Embryonic facial prominence (tissue), 1 donor: ENCODE measurements at regions not wholly inside any gene's neighbourhood (a gene's known extent, or its start where the extent isn't known, plus 50 kb on each side); places are given as distances from the start of the nearest gene placed in this dataset.

ENCODE experiments used
- DNase-seq: peaks from one replicate; pipeline ENCODE4 v3.0.0-alpha.2; 2016; ENCODE audit errors: extremely low spot score

DNA sequence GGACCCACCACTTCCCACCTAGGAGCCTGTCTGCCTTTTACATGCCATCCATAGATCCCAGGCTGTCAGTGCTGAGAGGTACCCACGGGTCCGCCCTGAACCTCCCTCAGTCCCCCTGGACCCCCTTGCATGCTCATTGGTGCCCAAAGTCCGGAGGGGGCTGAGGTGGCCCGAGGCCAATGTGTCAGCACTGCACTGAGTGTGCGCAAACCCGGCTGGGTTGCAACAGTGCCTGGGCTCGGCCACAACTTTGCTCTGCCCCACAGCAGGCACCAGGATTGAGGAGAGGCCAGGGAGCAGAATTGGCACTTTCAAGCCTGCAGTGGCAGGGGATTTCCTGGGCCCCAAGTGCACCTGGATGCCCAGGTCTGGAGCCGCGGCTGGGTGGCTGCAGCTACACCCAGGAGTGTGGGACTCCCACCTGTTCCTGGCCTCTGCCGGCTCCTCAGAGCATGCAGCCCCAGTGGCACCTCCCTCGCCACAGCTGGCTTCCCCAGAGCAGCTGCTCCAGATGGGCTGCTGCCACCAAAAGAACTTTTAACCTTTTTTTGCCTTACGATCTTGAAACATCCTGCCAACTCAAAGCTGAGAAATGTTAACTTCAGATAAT is 837.0 kb downstream of the SLITRK6 start:
- DNase-seq, result no peak

DNA sequence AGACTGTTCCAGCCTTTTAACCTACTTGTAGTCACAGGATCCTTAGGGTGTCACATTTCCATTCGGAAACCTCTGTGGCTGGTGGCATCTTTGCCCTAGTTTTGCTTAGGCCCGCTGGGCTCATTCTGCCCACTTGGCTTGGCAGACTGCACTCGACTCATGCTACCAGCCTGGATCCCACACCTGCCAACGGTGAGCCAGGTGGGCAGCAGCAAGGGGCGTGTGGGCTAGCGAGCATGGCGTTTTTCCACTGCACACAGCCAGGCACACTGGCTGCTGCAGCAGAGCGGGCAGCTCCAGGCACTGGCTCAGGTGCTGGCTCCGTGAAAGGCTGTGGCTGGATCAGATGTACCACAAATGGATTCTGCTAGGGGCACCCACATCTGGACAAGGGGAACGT is 838.2 kb downstream of the SLITRK6 start:
- no peak for DNase-seq

DNA sequence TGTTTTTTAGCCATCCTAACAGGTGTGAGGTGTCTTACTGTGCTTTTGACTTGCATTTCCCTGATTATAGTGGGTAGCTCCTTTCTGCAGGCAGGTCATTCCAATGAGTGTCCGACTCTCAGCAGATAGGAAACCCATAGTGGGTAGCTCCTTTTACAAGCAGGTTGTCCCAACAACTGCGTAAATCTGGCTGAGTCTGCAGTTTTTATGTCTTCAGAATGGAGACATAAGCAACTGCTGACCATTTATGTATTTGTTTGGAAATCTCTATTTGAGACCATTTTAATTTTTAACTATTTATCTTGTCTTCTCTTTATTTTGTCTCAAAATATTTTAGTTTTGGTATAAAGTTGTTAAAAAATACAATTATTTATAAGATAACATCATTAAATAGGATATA is 839.4 kb downstream of the SLITRK6 start:
- no peak for DNase-seq

DNA sequence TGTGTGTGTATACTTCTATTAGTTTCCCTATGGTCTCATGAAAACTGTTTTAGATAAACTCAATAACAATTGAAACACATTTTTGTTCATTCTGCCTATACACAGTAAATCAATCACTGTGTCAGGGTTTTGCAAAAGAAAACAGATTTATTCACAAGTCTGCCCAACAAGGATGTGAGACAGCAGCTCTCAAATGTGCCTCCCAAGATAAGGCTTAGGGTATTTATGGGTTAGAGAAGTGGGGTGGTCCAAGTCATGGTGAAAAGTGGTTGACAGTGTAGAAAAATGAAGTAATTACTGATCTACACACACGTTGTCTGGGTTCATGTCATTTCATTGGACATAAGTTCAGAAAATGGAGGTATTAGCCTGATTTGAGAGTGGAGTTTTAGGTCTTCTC is 844.6 kb downstream of the SLITRK6 start:
- DNase-seq, result no peak

DNA sequence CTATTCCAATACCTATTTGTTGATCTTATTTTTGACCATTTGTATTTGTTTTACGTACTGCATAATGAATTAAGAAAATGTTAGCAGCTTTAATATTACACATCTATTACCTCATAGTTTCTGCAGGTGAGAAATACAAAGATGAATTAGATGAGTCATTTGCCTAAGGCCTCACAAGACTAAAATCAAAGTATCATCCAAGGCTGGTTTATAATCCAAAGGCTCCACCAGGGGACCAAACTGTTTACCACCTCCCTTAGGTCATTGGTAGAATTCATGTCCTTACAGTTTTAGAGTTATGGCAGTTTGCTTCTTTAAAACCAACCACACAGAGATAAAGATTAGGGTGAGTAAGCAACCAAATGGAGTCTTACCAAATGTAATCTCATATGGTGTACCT is 848.1 kb downstream of the SLITRK6 start:
- DNase-seq, result no peak

DNA sequence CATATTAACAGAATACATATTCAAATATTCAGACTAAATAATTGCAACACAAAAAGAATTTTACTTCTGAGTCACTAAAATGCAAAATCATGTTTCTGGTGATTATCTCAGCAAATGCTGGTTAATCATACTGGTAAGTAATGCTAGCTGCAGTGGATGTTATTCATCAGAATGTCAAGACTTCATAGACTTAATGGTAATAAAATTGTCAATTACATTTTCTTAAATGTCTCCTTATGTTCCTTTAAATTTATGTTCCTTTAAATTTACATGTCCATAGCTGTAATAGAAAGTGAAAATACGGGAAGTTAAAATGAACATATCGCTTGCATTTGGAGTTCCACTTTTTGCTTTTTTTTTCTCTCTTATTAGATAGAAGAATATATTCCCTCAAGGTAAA is 853.0 kb downstream of the SLITRK6 start:
- DNase-seq, result no peak

DNA sequence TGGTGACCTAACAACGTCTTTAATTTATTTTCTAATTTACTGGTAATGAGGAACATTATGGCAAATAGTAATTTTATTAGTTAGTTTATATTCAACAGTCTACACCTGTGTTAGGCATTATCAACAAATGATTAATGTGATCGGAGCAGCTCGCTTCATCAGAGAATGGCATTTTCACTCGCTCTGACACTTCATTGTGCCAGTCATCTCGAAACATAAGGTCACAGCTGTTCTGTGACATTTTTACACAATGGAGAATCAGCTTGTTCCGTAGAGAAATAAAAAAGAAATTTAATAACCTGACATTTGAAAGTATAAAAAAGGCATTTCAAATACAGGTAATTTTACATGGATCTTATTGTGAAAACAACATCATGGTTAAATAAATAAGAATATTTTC is 858.4 kb downstream of the SLITRK6 start:
- no peak for DNase-seq

DNA sequence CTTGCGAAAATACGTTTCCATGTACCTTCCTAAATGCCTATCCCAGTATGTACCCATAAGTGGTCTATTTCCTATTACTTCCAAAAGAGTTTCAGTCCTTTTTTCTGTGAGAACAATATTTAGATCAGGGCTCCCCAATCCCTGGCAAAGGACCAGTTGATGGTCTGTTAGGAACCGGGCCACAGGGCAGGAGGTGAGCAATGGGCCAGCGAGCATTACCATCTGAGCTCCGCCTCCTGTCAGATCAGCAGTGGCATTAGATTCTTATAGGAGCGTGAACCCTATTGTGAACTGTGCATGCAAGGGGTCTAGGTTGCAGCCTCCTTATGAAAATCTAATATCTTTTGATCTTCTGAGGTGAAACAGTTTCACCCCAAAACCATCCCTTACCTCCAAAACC is 859.1 kb downstream of the SLITRK6 start:
- no peak for DNase-seq

DNA sequence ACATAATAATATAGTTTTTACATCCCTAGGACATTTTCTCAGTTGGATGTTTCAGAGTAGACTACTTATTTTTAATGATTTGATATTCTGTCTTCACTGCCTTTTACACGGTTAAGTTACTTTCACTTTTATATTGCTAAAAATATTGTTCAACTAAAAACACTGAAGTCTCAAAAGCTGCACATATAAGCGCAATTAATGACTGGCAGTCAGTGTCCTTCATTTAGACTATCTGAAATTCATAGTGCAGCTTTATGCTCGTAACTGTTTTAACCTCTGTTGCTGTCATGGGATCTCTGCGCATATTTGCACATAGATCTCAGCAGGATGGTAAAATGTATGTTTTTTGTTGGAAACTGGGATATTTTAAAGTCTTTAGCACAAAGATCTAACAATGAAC is 864.3 kb downstream of the SLITRK6 start:
- no peak for DNase-seq

DNA sequence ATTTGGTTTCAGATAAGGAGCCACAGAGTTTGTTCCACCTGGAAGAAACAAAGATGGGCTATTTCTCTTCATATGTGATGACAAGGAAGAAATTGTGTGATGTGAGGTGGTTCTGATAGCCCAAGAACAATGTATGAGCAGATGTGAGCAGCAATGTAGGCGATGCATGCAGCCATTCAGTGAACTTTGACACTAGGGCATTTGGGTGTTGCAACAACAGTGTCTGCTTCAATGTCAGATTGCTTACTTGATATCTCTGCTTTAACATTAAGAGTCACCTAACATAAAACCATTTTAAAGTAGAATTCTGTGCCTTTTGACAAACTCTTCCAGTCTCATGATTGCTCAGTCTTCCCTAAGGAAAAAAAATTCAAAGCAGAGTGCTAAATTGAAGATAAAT is 865.4 kb downstream of the SLITRK6 start:
- no peak for DNase-seq

DNA sequence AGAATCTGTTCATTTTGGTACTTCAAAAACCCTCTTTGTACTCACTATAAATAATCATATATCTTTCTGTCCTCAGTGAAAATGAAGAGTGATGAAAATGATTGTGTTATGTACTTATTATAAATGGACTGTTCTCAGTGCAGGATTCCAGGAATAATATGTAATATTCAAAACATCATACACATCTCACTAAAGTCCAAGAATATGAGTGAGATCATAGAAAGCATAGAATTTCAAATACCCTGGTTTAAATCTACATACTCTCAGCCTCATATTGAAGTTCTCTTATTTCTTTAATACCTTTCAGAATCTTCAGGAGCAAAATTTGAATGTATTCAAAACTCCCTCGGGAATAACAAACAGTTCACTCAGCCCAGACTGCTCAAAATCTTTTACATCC is 868.0 kb downstream of the SLITRK6 start:
- DNase-seq, result no peak

DNA sequence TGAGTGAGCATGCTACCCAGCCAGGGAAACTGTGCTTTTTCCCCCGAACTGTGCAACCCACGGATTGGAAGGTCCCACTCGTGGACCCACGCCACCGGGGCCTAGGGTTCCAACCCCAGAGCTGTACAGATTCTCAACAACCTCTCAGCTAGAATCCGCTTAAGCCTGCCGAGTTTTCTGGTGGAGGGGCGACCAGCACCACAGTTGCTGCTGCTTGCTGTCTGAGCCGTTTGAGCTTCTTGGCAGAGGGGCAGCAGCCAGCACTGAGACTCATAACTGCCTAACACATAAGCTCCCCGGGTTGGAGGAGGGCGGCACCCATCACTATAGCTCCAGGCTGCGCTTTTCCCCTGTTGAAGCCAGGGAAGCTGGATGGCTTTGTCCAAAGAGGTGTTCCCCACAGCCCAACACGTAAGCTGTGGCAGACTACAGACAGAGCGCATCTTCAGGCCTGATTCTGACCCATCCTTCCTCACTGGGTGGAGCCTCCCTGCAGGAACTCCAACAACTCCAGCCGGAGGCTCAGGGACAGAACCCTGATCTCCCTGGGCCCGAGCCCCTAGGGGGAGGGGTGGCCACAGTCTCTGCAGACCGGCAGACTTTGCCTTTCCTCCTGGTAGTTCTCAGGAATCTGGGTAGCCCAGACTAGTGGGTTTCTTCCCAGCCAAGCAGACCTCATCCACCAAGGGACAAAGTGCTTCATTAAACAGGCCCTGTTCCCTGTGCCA is 871.6 kb downstream of the SLITRK6 start:
- DNase-seq, result no peak

DNA sequence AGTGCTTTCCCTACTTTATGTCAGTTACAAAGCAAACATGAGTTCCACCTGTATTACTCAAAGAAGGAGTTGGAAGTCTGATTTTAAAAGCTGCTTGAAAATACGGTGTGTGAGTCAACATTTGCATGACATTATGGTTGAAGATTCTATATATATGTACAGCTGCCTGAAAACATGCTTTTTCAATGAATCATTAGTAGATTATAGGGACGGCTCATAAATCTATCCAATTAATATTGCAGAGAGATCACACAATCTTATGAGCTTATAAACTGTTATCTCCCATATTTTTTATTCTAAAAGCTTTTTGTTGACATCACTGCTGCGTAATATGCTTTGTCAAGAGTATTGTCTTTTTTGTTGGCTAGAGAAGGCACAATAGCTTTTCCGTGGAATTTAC is 873.8 kb downstream of the SLITRK6 start:
- DNase-seq, result no peak

DNA sequence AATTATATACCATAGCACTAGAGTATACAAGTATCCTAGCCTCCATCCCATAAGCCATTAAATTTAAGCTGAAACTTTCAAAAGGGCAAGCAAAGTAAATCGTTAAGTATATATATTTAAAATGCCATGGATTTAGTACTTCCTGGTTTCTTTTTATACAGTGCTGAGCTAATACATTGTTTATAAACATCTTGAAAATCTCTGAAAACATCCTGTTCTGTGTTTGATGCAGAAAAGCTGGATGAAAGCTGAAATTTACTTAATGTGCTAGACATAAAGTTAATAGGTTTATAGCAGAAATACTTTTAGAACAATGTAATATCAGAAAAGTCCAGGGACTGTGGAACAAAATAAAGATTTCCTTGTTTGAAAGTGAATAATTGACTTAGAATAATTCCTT is 875.4 kb downstream of the SLITRK6 start:
- DNase-seq, result no peak

DNA sequence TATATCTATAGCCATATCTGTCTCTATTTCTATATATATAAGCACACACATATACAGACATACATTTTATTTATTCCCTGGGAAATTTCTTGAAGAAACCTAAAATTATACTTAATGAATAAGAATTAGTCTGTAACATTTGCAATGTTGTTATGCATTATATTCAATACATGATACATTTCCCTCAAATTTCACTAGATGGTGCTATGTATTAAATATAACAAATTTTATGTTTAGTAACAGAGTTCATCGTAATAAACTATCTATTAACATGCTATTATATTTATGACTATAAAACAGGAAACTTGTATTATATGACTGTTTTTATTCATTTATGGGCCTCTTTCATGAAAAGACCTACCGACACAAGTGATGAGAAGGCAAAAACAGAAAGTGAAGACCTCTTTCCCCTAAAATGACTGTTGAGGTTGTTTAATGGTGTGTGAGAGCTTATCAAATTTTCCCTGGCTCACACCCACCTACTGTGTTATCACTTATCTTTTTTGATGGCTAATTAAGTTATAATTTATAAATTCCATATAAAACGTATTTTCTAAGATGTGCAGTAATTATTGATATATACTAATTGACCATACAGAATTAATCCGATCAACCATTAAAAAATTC is 881.9 kb downstream of the SLITRK6 start:
- no peak for DNase-seq

DNA sequence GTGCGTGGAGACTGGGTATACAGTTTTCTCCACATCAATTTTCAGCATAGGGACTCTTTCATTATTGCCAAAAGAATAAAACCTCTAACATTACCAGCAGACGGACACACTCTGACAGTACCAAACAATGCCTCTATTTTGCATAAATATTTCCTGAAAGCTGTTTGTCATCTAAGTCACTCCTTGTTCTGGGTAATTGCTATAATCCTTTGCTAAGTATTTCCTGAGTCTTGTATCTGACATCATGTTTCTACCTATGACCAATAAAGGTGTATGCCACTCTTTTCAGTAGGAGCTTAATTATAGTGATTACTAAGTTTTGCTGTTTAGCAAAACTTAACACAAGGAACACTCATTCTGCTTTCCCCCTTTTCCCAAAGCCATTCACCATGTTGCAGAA is 886.5 kb downstream of the SLITRK6 start:
- no peak for DNase-seq

DNA sequence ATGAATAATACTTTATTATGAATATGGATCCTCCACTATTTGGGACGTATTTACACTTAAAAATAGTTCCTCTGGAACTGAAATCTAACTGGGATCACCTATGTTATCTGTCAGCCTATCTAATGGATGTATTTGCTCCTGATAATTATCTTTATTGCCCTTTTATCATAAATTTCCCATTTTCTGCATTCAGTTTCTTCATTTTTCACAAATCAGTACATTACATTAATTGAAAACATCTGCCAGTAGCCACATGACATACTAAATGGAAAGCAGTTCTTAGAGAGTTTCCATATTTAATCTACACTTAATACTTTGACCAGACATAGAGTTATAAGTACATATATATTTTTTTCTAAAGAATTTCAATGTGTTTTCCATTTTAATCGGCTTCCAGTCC is 888.8 kb downstream of the SLITRK6 start:
- no peak for DNase-seq

DNA sequence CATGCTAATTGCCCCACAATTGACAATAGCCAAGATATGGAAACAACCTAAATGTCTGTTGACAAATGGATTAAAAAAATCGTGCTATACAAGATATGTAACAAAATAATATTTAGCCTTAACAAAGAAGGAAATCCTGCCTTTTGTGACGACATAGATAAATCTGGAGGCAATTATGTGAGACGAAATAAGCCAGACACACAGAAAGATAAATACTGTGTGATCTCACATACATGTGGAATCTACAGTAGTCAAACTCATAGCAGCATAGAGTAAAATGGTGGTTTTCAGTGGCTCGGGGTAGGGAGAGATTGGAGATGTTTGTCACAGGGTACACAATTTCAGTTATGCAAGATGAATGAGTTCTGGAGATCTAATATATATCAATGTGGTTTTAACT is 895.8 kb downstream of the SLITRK6 start:
- DNase-seq, result no peak

DNA sequence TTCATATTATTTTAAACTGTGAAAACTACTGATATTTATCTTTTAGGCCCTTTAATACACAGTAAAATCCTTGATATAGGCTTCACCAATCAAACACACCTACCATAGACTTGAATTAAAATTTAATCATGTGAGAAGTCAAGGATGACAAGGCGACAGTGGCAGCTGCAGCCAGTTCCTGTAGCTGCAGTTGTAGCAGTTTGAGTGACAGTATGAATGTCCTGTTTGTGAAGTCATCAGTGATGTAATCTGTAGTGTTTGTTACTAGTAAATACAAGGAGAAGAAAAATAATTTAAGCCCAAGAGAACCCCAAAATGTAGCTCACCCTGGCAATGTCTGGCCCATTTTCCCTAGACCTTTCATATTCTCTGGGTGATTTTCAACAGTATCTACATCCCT is 897.0 kb downstream of the SLITRK6 start:
- no peak for DNase-seq

DNA sequence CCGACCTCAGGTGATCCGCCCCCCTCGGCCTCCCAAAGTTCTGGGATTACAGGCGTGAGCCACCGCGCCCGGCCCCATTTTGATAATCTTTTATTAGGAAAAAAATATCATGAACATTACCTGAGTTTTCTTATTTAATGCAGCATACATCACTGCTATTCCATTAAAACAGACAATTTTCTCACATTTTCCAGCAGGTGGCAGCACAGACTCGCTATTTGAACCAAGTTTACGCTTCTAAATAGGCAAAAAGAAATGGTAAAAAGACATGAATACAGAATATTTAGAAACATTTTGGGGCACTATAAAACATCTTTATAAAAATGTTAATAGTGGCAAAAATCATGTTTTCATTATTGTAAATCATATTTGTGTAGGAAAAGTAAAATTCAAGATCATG is 903.1 kb downstream of the SLITRK6 start:
- DNase-seq, result no peak

DNA sequence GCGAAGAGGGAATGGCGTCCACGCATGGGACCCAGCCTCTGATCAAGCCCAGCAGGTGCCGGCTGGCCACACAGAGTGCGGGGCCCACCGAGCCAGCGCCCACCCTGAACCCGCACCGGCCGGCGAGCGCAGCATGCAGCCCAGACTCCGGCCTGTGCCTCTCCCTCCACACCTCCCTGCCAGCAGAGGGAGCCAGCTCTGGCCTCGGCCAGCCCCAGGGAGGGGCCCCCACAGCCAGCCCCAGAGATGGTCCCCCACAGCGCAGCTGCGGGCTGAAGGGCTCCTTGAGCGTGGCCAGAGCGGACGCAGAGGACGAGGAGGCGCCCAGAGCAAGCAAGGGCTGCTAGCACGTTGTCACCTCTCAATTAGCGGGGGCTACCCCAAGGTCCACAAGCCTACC is 904.5 kb downstream of the SLITRK6 start:
- no peak for DNase-seq

DNA sequence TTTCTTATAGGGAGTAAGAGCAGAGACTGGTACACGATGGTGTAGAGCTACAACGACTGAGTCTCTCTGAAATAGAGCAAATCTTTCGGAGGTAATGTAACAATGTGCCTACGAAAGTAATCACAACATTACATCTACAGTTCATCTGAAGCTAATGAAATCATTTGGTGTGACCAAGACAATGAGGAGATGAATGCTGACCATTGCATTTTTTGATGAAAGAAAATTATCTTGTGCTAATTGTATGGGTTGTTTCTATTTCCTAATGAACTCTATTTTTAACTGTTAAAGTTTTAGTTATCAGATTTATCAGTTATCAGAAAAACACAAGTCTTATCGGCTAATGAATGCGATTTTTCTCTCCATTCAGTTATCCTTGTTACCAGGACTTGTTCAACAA is 913.4 kb downstream of the SLITRK6 start:
- DNase-seq, result no peak

DNA sequence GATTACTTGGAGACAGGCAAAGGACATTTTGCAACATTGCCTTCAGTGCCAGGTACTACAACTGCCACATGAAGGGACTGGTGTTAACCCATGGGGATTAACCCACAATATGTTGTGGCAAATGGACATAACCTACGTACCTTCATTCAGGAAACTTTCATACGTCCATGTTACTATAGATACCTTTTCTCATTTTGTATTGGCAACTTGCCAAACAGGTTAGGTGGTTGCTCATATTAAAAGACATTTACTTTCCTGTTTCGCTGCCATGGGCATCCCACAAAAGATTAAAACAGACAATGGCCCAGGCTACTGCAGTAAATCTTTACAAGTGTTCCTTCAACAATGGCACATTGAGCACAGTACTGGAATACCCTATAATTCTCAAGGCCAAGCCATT is 925.3 kb downstream of the SLITRK6 start:
- no peak for DNase-seq

DNA sequence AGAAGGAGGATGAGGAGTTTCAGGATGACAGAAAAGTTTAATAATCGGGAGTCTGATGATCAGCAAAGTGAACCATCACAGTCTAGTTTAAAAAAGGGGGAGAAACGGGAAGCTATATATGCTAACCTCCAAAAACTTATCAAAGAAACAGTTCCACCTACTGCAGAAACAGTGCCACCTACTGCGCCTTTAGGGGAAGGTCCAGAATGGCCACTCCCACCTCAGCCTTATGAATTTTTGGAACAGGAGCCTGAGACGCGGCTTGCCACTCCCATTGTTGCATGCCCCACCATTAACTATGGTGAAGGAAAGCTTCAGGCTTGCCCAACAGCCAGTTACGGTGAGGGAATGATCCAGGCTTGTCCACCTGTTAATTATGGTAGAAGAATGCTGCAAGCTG is 929.0 kb downstream of the SLITRK6 start:
- DNase-seq, result no peak
